Loucy (cell line): ENCODE measurements at regions not wholly inside any gene's neighbourhood (a gene's known extent, or its start where the extent isn't known, plus 50 kb on each side); places are given as distances from the start of the nearest gene placed in this dataset.

ENCODE experiments used
- CTCF ChIP-seq: fragments of 200-600 bp; sonication (generic); conservative IDR thresholded peaks from 2 replicates; pipeline ENCODE4 v1.5.1; 2014; ENCODE audit warnings: mild to moderate bottlenecking, antibody characterized with exemption, low read length
- EZH2phosphoT487 ChIP-seq: fragments of 200-600 bp; IDR thresholded peaks from 2 replicates; pipeline ENCODE4 v1.6.1; 2018; ENCODE audit warnings: antibody characterized with exemption, mild to moderate bottlenecking, moderate library complexity, borderline replicate concordance

GRCh38 chr20:23255106-23255505 is 95.5 kb upstream of the NXT1 start:
- TF ChIP-seq CTCF (no peak), EZH2phosphoT487 (no peak)
